Panc1 (cell line): ENCODE measurements at regions not wholly inside any gene's neighbourhood (a gene's known extent, or its start where the extent isn't known, plus 50 kb on each side); places are given as distances from the start of the nearest gene placed in this dataset.

Experiments
- ATAC-seq: fragments of 200-7000 bp; cut with Tn5 transposase; 2 replicates; pipeline ENCODE4 v1.9.1; 2020; ENCODE audit warnings: mild to moderate bottlenecking, moderate library complexity
- BruUV-seq: library from RNA; stranded (reverse); fragments of 400-500 nt; replicated peaks from 2 replicates; lab custom pipeline; 2021; lab: Mats Ljungman, UMichigan
- CTCF ChIA-PET: fragments of 300-600 bp; sonication (Branson Sonifier 250); formaldehyde crosslinking; loops from one replicate; lab custom pipeline; 2022; ENCODE audit warnings: antibody characterized with exemption; lab: Charles Lee
- POLR2A ChIA-PET: fragments of 300-600 bp; sonication (Branson Sonifier 250); formaldehyde crosslinking; loops from one replicate; lab custom pipeline; 2022; ENCODE audit warnings: antibody characterized with exemption; lab: Charles Lee
- DNase-seq: peaks from one replicate; pipeline ENCODE4 v3.0.0-alpha.2; 2010; ENCODE audit warnings: low read depth, low spot score
- H3K27ac ChIP-seq: 2 replicates; pipeline ENCODE4 v1.5.1; 2011; ENCODE audit warnings: mild to moderate bottlenecking, low read length, inconsistent platforms
- H3K27me3 ChIP-seq: fragments of 200-500 bp; sonication (Bioruptor generic); 2 replicates; pipeline ENCODE4 v1.6.0; 2014; ENCODE audit warnings: low read length, inconsistent platforms; ENCODE audit not compliant: control insufficient read depth, insufficient read depth
- H3K36me3 ChIP-seq: fragments of 200-500 bp; sonication (Bioruptor generic); 2 replicates; pipeline ENCODE4 v1.5.1; 2014; ENCODE audit warnings: inconsistent platforms, mild to moderate bottlenecking, low read length, moderate library complexity; ENCODE audit not compliant: control insufficient read depth, insufficient read depth
- H3K4me1 ChIP-seq: 2 replicates; pipeline ENCODE4 v1.5.1; 2011; ENCODE audit warnings: inconsistent platforms, mild to moderate bottlenecking, low read length, moderate library complexity; ENCODE audit not compliant: control insufficient read depth, insufficient read depth
- H3K4me3 ChIP-seq, 2 experiments: 2 replicates each; pipeline ENCODE4 v1.5.1; 2011 to 2012; ENCODE audit warnings: low read depth in 2 of 2, low read length in 2 of 2, mild to moderate bottlenecking in 2 of 2, inconsistent platforms in 1 of 2, moderate library complexity in 1 of 2
- H3K9me3 ChIP-seq: fragments of 200-500 bp; sonication (Bioruptor generic); 2 replicates; pipeline ENCODE4 v1.5.1; 2014; ENCODE audit warnings: low read depth, mild to moderate bottlenecking, inconsistent platforms, low read length, moderate library complexity; ENCODE audit not compliant: control insufficient read depth, insufficient read depth
- POLR2AphosphoS5 ChIP-seq: IDR thresholded peaks from 2 replicates; pipeline ENCODE4 v1.6.1; 2012; ENCODE audit warnings: mild to moderate bottlenecking, low read depth, low read length, moderate library complexity
- SIN3A ChIP-seq: IDR thresholded peaks from 2 replicates; pipeline ENCODE4 v1.6.1; 2012; ENCODE audit warnings: low read depth, mild to moderate bottlenecking, low read length, moderate library complexity, borderline replicate concordance; ENCODE audit not compliant: insufficient read depth
- TCF7L2 ChIP-seq: IDR thresholded peaks from 2 replicates; pipeline ENCODE4 v1.6.1; 2011; ENCODE audit warnings: mild to moderate bottlenecking, low read depth, low read length, inconsistent platforms
- in situ Hi-C: cut with HindIII; loops from 2 replicates; pipeline ENCODE4 v1.10.0; 2016; ENCODE audit warnings: low sequenced_read_pairs, low pct_unique_long_range_greater_than_20kb
- intact Hi-C: fragments of 100-400 bp; cut with micrococcal nuclease; formaldehyde crosslinking; loops from one replicate; pipeline ENCODE4 v1.10.0; 2022; ENCODE audit not compliant: unreplicated experiment
- TF ChIP-seq, protein P1 (sequence below), 2 experiments: IDR thresholded peaks; 2 replicates each; pipeline ENCODE4 v1.6.1; 2011 to 2012; ENCODE audit warnings: low read depth in 2 of 2, control low read depth in 1 of 2, low read length in 1 of 2, mild to moderate bottlenecking in 1 of 2, moderate library complexity in 1 of 2; ENCODE audit not compliant: insufficient read depth in 1 of 2
- TF ChIP-seq, protein P2 (sequence below): fragments of 450-650 bp; IDR thresholded peaks from 2 replicates; pipeline ENCODE4 v1.5.1; 2017; ENCODE audit warnings: mild to moderate bottlenecking

DNA sequence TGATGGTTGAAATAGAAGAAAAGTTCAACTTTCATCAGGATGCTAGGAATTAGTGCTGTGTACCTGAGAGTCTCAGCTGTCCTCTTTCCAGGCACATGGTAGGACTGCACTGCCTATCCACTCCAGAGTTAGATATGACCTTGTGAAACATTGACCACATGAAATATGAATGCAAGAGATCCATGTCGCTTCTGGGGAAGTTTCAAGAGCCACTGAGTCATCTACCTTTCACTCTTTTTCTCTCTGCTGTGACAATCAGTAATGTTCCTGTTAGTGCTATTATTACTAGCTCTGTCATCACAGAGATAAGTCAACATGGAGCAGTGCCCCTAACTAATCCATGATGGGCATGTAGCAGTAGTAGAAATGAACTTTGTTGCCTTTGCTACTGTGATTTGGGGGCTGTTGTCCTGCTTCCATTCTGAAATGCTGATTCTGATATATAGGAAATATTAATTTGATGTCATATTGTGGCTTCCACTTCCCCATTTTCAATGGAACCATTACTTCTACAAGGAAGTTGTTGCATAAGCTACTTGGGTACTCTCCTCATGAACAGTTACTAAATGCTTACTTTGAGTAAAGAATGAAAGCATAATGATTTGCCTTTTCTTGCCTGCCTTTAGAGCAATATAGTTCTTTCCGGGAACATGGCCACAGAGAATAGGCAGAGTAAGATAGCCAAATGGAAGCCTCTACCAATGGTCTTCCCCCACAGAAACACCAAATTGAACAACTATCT is 192.8 kb upstream of the ZNF521 start:
- ChIA-PET POLR2A (no interaction called here), CTCF (no interaction called here)
- DNase-seq (no peak), ATAC-seq (no peak)
- Histone ChIP-seq H3K27ac (no peak overlapping the region), H3K9me3 (no peaks in the 10 kb centered on the region), H3K36me3 (no peaks in the 10 kb centered on the region), H3K4me1 (no peaks in the 10 kb centered on the region), H3K4me3 (no peak overlapping the region), H3K27me3 (no peaks in the 10 kb centered on the region)
- intact Hi-C loops = no loop called here
- TF ChIP-seq, protein P1, sequence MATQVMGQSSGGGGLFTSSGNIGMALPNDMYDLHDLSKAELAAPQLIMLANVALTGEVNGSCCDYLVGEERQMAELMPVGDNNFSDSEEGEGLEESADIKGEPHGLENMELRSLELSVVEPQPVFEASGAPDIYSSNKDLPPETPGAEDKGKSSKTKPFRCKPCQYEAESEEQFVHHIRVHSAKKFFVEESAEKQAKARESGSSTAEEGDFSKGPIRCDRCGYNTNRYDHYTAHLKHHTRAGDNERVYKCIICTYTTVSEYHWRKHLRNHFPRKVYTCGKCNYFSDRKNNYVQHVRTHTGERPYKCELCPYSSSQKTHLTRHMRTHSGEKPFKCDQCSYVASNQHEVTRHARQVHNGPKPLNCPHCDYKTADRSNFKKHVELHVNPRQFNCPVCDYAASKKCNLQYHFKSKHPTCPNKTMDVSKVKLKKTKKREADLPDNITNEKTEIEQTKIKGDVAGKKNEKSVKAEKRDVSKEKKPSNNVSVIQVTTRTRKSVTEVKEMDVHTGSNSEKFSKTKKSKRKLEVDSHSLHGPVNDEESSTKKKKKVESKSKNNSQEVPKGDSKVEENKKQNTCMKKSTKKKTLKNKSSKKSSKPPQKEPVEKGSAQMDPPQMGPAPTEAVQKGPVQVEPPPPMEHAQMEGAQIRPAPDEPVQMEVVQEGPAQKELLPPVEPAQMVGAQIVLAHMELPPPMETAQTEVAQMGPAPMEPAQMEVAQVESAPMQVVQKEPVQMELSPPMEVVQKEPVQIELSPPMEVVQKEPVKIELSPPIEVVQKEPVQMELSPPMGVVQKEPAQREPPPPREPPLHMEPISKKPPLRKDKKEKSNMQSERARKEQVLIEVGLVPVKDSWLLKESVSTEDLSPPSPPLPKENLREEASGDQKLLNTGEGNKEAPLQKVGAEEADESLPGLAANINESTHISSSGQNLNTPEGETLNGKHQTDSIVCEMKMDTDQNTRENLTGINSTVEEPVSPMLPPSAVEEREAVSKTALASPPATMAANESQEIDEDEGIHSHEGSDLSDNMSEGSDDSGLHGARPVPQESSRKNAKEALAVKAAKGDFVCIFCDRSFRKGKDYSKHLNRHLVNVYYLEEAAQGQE (IDR thresholded peaks at IDR 0.05; ENCODE audit: insufficient read depth in 1 of 2, low read depth in 2 of 2, low read length in 1 of 2) = no peak
- TF ChIP-seq POLR2AphosphoS5 (no peak), SIN3A (no peak), TCF7L2 (no peak)
- TF ChIP-seq, protein P2, sequence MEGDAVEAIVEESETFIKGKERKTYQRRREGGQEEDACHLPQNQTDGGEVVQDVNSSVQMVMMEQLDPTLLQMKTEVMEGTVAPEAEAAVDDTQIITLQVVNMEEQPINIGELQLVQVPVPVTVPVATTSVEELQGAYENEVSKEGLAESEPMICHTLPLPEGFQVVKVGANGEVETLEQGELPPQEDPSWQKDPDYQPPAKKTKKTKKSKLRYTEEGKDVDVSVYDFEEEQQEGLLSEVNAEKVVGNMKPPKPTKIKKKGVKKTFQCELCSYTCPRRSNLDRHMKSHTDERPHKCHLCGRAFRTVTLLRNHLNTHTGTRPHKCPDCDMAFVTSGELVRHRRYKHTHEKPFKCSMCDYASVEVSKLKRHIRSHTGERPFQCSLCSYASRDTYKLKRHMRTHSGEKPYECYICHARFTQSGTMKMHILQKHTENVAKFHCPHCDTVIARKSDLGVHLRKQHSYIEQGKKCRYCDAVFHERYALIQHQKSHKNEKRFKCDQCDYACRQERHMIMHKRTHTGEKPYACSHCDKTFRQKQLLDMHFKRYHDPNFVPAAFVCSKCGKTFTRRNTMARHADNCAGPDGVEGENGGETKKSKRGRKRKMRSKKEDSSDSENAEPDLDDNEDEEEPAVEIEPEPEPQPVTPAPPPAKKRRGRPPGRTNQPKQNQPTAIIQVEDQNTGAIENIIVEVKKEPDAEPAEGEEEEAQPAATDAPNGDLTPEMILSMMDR = no peak
- in situ Hi-C loops = no loop called here
- BruUV-seq = no TSS peak

DNA sequence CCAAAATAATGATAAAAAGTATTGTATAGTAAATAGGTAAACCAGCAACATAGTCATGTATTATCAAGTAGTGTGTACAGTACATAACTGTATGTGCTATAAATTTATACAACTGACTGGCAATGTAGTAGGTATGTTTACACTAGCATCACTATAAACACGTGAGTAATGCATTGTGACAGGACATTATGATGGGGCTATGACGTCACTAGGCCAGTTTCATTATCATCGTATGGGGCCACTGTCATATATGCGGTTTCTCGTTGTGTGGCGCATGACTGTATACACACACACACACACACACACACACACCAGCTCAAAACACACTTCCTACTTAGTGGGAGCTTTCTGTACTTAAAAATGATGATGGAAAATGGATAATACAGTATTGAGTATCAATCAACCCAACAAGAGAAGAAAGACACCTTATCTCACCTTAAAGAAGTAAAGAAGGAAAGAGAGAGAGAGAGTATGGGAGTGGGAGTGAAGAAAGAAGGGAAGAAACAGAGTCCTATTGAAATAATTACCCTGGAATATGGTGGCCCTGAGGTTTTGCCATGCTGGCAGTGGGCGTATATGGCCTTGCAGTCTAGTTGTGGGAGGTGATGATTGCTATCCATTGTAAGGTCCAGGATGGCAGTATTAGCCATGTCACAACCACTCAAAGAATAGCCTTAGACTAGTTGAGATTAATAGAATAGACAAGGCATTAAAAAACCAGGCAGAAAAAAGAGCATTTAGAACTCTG is 186.4 kb upstream of the ZNF521 start:
- TF ChIP-seq, protein P2 = no peak
- TF ChIP-seq, protein P1 (IDR thresholded peaks at IDR 0.05; ENCODE audit: insufficient read depth in 1 of 2, low read depth in 2 of 2, low read length in 1 of 2) = no peak
- TF ChIP-seq POLR2AphosphoS5 (no peak), TCF7L2 (no peak), SIN3A (no peak)

More for the DNA sequence above, 186.4 kb upstream of the ZNF521 start:
- BruUV-seq = no TSS peak
- Histone ChIP-seq H3K36me3 (no peaks in the 10 kb centered on the region), H3K27ac (no peak overlapping the region), H3K4me1 (no peaks in the 10 kb centered on the region), H3K9me3 (no peaks in the 10 kb centered on the region), H3K27me3 (no peaks in the 10 kb centered on the region), H3K4me3 (no peak overlapping the region)
- POLR2A ChIA-PET = no interaction called here
- ATAC-seq = no peak
- in situ Hi-C loops (no loop called here), intact Hi-C loops (no loop called here)
- CTCF ChIA-PET = no interaction called here
- no peak for DNase-seq
